Brain microvascular endothelial cell (primary cell): ENCODE measurements at regions not wholly inside any gene's neighbourhood (a gene's known extent, or its start where the extent isn't known, plus 50 kb on each side); places are given as distances from the start of the nearest gene placed in this dataset.

Experiments used
- DNase-seq: peaks from one replicate; pipeline ENCODE4 v3.0.0-alpha.2; 2020
- H3K27ac ChIP-seq: fragments of 250-450 bp; sonication (Bioruptor Pico); 2 replicates; pipeline ENCODE4 v1.5.1; 2020; ENCODE audit warnings: mild to moderate bottlenecking, moderate library complexity
- H3K27me3 ChIP-seq: fragments of 250-450 bp; sonication (Bioruptor Pico); replicated peaks from 2 replicates; pipeline ENCODE4 v1.5.1; 2020; ENCODE audit warnings: mild to moderate bottlenecking
- H3K36me3 ChIP-seq: fragments of 250-450 bp; sonication (Bioruptor Pico); replicated peaks from 2 replicates; pipeline ENCODE4 v1.5.1; 2020; ENCODE audit warnings: mild to moderate bottlenecking
- H3K4me3 ChIP-seq: 2 replicates; pipeline ENCODE4 v1.5.1; 2011; ENCODE audit warnings: low read depth, mild to moderate bottlenecking, control low read depth, low read length, moderate library complexity
- in situ Hi-C: cut with HindIII; loops from 2 replicates; pipeline ENCODE4 v1.10.0; 2017; ENCODE audit warnings: low sequenced_read_pairs, low pct_ligation_motif_present
- TF ChIP-seq, protein P1 (sequence below): IDR thresholded peaks from 2 replicates; pipeline ENCODE4 v1.5.1; 2011; ENCODE audit warnings: low read depth, mild to moderate bottlenecking, moderate library complexity, low read length, control low read depth, inconsistent platforms; ENCODE audit errors: missing control alignments

DNA sequence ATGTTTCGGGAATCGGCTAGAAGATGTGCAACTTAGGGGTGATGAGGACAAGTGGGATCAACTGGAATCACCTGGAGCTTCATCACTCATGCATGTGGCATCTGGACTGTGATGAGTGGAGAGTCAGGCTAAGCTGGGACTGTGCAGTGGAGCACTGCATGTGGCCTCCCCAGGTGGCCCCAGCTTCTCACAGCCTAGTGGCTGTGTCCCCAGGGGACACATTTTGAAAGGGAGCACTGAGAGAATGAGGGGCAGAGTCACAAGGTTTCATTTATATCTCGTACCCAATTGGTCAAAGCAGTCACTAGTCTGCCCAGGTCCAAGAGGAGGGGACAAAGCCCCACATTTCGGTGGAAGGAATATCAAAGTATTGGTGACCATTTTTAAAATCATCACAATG lies 54.8 kb upstream of the TCF7L2 start:
- no peak for DNase-seq
- in situ Hi-C loops: no loop called here
- H3K27ac ChIP-seq: no peak overlapping the region
- TF ChIP-seq, protein P1, sequence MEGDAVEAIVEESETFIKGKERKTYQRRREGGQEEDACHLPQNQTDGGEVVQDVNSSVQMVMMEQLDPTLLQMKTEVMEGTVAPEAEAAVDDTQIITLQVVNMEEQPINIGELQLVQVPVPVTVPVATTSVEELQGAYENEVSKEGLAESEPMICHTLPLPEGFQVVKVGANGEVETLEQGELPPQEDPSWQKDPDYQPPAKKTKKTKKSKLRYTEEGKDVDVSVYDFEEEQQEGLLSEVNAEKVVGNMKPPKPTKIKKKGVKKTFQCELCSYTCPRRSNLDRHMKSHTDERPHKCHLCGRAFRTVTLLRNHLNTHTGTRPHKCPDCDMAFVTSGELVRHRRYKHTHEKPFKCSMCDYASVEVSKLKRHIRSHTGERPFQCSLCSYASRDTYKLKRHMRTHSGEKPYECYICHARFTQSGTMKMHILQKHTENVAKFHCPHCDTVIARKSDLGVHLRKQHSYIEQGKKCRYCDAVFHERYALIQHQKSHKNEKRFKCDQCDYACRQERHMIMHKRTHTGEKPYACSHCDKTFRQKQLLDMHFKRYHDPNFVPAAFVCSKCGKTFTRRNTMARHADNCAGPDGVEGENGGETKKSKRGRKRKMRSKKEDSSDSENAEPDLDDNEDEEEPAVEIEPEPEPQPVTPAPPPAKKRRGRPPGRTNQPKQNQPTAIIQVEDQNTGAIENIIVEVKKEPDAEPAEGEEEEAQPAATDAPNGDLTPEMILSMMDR: no peak
- H3K36me3 ChIP-seq: no peaks in the 10 kb centered on the region
- no peaks in the 10 kb centered on the region for H3K27me3 ChIP-seq
- no peak overlapping the region for H3K4me3 ChIP-seq

DNA sequence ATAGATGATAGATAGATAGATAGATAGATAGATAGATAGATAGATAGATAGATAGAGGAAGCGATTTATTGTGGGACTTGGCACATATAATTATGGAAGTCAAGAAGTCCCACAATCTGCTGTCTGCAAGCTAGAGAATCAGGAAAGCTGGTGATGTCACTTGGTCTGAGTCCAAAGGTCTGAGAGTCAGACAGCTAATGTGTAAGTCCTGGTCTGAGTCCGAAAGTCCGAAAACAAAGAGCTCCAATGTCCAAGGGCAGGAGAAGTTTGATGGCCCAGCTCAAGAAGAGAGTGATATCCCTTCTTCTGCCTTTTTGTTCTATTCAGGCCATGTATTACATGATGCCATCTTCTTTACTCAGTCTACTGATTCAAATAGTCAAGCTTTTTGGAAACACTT lies 53.8 kb upstream of the TCF7L2 start:
- in situ Hi-C loops: no loop called here

DNA sequence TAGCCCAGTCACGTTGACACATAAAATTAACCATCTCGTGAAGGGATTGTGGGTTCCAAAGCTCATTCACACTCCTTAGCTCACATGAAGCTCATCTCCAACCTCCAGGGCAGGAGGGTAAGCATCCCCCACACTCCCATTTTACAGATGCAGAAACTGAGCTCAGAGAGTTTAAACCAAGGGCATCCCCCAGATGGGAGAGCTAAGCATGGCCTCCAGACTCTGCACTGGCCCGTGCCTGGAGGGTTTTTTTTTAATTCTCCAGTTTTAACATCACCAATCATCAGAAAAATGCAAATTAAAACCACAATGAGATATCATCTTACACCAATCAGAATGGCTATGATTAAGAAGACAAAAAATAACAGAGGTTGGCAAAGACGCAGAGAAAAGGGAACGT lies 53.3 kb upstream of the TCF7L2 start:
- H3K27ac ChIP-seq: no peak overlapping the region
- in situ Hi-C loops: no loop called here
- no peak overlapping the region for H3K4me3 ChIP-seq
- no peaks in the 10 kb centered on the region for H3K36me3 ChIP-seq
- TF ChIP-seq, protein P1: no peak
- DNase-seq: no peak
- H3K27me3 ChIP-seq: no peaks in the 10 kb centered on the region

More for the DNA sequence above, 53.8 kb upstream of the TCF7L2 start:
- H3K36me3 ChIP-seq: no peaks in the 10 kb centered on the region
- no peak overlapping the region for H3K4me3 ChIP-seq
- TF ChIP-seq, protein P1: no peak
- H3K27ac ChIP-seq: no peak overlapping the region
- DNase-seq: no peak
- H3K27me3 ChIP-seq: no peaks in the 10 kb centered on the region

DNA sequence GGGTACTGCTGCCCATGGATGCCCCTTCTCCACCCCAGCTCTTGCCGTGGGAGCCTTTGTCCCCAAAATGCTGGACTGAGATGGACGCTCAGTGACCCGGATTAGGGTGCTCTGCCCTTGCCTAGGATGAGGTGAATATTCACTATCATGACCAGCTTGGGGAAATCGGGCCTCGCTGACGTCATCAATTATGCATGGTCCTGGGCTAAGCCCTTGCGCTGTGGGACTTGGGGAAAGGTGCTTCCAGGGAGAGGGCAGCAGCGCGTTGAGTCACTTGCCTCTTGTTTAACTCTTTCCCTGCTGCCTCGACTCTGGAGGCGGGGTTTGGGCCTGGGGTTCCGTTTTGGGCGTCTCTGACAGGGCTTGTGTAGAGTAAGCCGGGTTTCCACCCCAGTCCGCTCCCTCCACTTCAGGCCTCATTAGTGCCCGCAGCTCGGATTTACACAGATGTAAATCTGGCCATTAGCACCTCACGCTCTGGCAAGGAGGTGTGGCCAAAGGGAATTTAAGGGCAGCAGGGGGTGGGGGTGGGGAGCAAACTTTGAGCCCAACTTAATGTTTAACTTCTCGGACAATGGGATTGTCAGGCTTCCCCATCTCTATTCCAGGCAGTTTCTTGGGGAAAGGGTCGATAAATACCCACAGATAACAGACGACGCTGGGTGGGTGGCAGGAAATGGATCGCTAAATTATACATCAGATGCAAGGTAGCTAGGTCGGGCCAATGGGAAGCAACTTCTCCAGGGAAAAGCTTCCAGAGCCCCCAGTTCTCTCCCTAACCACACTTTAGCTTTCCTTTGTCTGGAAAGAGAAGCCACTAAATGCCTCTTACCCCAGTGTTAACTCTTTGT lies 51.3 kb upstream of the TCF7L2 start:
- Histone ChIP-seq H3K36me3 (no peaks in the 10 kb centered on the region), H3K27me3 (no peaks in the 10 kb centered on the region), H3K4me3 (peak overlapping the region; percentile 45), H3K27ac (no peak overlapping the region)
- DNase-seq: peak; percentile 40
- in situ Hi-C loops: no loop called here
- TF ChIP-seq, protein P1: no peak

DNA sequence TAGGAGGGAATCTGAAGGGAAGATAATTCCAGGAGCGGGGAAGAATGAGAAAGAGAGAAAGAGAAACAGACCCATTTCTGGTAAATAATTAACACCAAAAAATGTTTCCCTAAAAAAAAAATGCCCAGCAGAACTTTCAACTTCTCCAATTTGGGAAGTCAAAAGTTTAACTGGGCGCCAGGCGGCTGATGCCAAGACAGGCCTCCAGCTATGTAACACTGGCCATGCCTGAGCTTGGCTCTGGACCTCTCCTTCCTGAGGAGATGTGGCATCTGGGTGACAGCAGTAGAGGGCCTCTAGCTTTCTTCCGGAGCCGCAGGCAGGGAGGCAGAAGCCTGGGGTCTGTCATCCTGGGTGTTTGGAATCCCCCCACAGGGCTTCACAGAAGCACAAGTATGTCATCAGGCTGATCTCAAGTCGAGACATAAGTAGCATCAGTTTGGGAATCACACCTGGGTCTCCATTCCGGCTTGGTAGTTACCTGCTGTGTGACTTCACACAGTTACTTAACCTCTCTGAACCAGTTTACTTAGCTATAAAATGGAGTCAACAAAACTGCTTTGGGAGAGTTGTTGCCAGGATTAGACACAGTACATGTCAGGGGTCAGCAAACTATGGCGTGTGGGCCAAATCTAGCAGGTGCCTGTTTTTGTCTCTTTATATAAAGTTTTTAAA lies 50.5 kb upstream of the TCF7L2 start:
- DNase-seq: no peak
- Histone ChIP-seq H3K27me3 (no peaks in the 10 kb centered on the region), H3K36me3 (no peaks in the 10 kb centered on the region), H3K4me3 (no peak overlapping the region), H3K27ac (no peak overlapping the region)
- in situ Hi-C loops: no loop called here
- TF ChIP-seq, protein P1: no peak
